Testis (tissue), 2 donors: ENCODE measurements at regions not wholly inside any gene's neighbourhood (a gene's known extent, or its start where the extent isn't known, plus 50 kb on each side); places are given as distances from the start of the nearest gene placed in this dataset.

Experiments used
- CTCF ChIP-seq, 3 experiments: fragments of 450-650 bp in 2 of 3; fragments of 200-600 bp in 1 of 3; sonication (generic) in 1 of 3; IDR thresholded peaks; one replicate each; pipeline ENCODE4 v1.5.1; 2016 to 2019; ENCODE audit warnings: antibody characterized with exemption in 3 of 3, mild to moderate bottlenecking in 2 of 3, moderate library complexity in 1 of 3
- POLR2A ChIP-seq: fragments of 450-650 bp; IDR thresholded peaks from one replicate; pipeline ENCODE4 v1.6.1; 2017; ENCODE audit warnings: antibody characterized with exemption, mild to moderate bottlenecking, moderate library complexity

GRCh38 chr5:167678481-167678880, 613.0 kb upstream of the WWC1 start:
- TF ChIP-seq CTCF (IDR thresholded peaks at IDR 0.05) = no peak
- TF ChIP-seq POLR2A = no peak
